IMR-90 (cell line): ENCODE measurements at regions not wholly inside any gene's neighbourhood (a gene's known extent, or its start where the extent isn't known, plus 50 kb on each side); places are given as distances from the start of the nearest gene placed in this dataset.

Source experiments
- ATAC-seq: fragments of 200-7000 bp; cut with Tn5 transposase; 2 replicates; pipeline ENCODE4 v1.9.1; 2020; ENCODE audit warnings: low read depth, mild to moderate bottlenecking, moderate library complexity
- BruUV-seq: library from RNA; stranded (reverse); fragments of 400-500 nt; replicated peaks from 2 replicates; lab custom pipeline; 2021; lab: Mats Ljungman, UMichigan
- CTCF ChIA-PET: fragments of 300-600 bp; formaldehyde crosslinking; extraction: SDS; loops from one replicate; lab custom pipeline; 2021; ENCODE audit warnings: antibody characterized with exemption; lab: Yijun Ruan, JAX
- POLR2A ChIA-PET: fragments of 300-600 bp; sonication (Branson Sonifier 250); formaldehyde crosslinking; loops from one replicate; lab custom pipeline; 2022; ENCODE audit warnings: antibody characterized with exemption; ENCODE audit not compliant: unreplicated experiment; lab: Charles Lee
- DNase-seq: peaks from one replicate; pipeline ENCODE4 v3.0.0; 2013
- H2AFZ ChIP-seq: replicated peaks from 2 replicates; pipeline ENCODE3; 2013; ENCODE audit warnings: low read length, mild to moderate bottlenecking; ENCODE audit not compliant: poor library complexity
- H2AK5ac ChIP-seq: 2 replicates; pipeline ENCODE4 v1.6.1; 2013; ENCODE audit warnings: low read depth, low read length, inconsistent platforms
- H2AK9ac ChIP-seq: replicated peaks from 2 replicates; pipeline ENCODE3; 2013; ENCODE audit warnings: mild to moderate bottlenecking, low read depth, low read length, moderate library complexity; ENCODE audit not compliant: poor library complexity
- H2BK120ac ChIP-seq: 2 replicates; pipeline ENCODE4 v1.6.1; 2013; ENCODE audit warnings: low read depth, low read length, inconsistent platforms
- H2BK15ac ChIP-seq: 3 replicates; pipeline ENCODE4 v1.6.1; 2013; ENCODE audit warnings: low read depth, low read length, inconsistent platforms
- H2BK20ac ChIP-seq: 2 replicates; pipeline ENCODE4 v1.6.1; 2013; ENCODE audit warnings: low read depth, mild to moderate bottlenecking, inconsistent platforms, low read length, moderate library complexity
- H2BK5ac ChIP-seq: 2 replicates; pipeline ENCODE4 v1.6.1; 2013; ENCODE audit warnings: mild to moderate bottlenecking, low read depth, low read length, inconsistent platforms; ENCODE audit not compliant: poor library complexity, severe bottlenecking
- H3K14ac ChIP-seq: replicated peaks from 2 replicates; pipeline ENCODE4 v1.6.1; 2013; ENCODE audit warnings: low read depth, low read length, inconsistent platforms
- H3K18ac ChIP-seq: 2 replicates; pipeline ENCODE4 v1.6.1; 2013; ENCODE audit warnings: low read depth, low read length, control low read depth
- H3K23ac ChIP-seq: 2 replicates; pipeline ENCODE4 v1.6.1; 2013; ENCODE audit warnings: low read depth, low read length, inconsistent platforms
- H3K27ac ChIP-seq: 2 replicates; pipeline ENCODE4 v1.5.1; 2013; ENCODE audit warnings: mild to moderate bottlenecking, control low read depth, low read length; ENCODE audit not compliant: insufficient read depth
- H3K27me3 ChIP-seq: 2 replicates; pipeline ENCODE4 v1.6.1; 2013; ENCODE audit warnings: low read length; ENCODE audit not compliant: control insufficient read depth, insufficient read depth
- H3K36me3 ChIP-seq: 2 replicates; pipeline ENCODE4 v1.6.1; 2013; ENCODE audit warnings: low read length, mixed read lengths; ENCODE audit not compliant: control insufficient read depth, insufficient read depth
- H3K4ac ChIP-seq: 2 replicates; pipeline ENCODE4 v1.6.1; 2013; ENCODE audit warnings: low read depth, low read length, inconsistent platforms
- H3K4me1 ChIP-seq: 2 replicates; pipeline ENCODE4 v1.6.1; 2013; ENCODE audit warnings: low read length, mixed read lengths; ENCODE audit not compliant: control insufficient read depth, insufficient read depth
- H3K4me2 ChIP-seq: 2 replicates; pipeline ENCODE4 v1.6.1; 2013; ENCODE audit warnings: low read depth, mild to moderate bottlenecking, control low read depth, low read length, moderate library complexity
- H3K4me3 ChIP-seq: 2 replicates; pipeline ENCODE4 v1.5.1; 2013; ENCODE audit warnings: low read depth, mild to moderate bottlenecking, control low read depth, low read length, moderate library complexity; ENCODE audit not compliant: insufficient read depth
- H3K56ac ChIP-seq: 2 replicates; pipeline ENCODE4 v1.6.1; 2013; ENCODE audit warnings: low read length, inconsistent platforms; ENCODE audit not compliant: insufficient read depth; ENCODE audit errors: extremely low read depth
- H3K79me1 ChIP-seq, 2 experiments: 2 replicates each; pipeline ENCODE4 v1.6.1; 2013; ENCODE audit warnings: low read length in 2 of 2, inconsistent platforms in 1 of 2, low read depth in 1 of 2
- H3K9ac ChIP-seq: 2 replicates; pipeline ENCODE4 v1.6.1; 2013; ENCODE audit warnings: low read depth, low read length, control low read depth
- H3K9me1 ChIP-seq: 2 replicates; pipeline ENCODE4 v1.6.1; 2013; ENCODE audit warnings: low read length, inconsistent platforms; ENCODE audit not compliant: insufficient read depth
- H3K9me3 ChIP-seq: 2 replicates; pipeline ENCODE4 v1.6.1; 2013; ENCODE audit warnings: low read length; ENCODE audit not compliant: control insufficient read depth, insufficient read depth
- H4K20me1 ChIP-seq: 2 replicates; pipeline ENCODE4 v1.6.1; 2013; ENCODE audit warnings: low read length, inconsistent platforms; ENCODE audit not compliant: insufficient read depth
- H4K5ac ChIP-seq: 2 replicates; pipeline ENCODE4 v1.6.1; 2013; ENCODE audit warnings: mild to moderate bottlenecking, low read depth, low read length, control low read depth
- H4K8ac ChIP-seq, 2 experiments: 2 replicates each; pipeline ENCODE4 v1.6.1; 2013; ENCODE audit warnings: low read depth in 2 of 2, low read length in 2 of 2, control low read depth in 1 of 2, inconsistent platforms in 1 of 2
- H4K91ac ChIP-seq: 2 replicates; pipeline ENCODE4 v1.6.1; 2013; ENCODE audit warnings: low read depth, low read length, inconsistent platforms; ENCODE audit not compliant: insufficient read depth
- BHLHE40 ChIP-seq: fragments of 150-350 bp; IDR thresholded peaks from 2 replicates; pipeline ENCODE4 v1.6.1; 2016; ENCODE audit warnings: mild to moderate bottlenecking, low read depth, low read length
- CEBPB ChIP-seq: IDR thresholded peaks from 2 replicates; pipeline ENCODE4 v1.6.1; 2012; ENCODE audit warnings: low read depth, low read length, improper control_type of control experiment
- CHD1 ChIP-seq: IDR thresholded peaks from 2 replicates; pipeline ENCODE4 v1.6.1; 2012; ENCODE audit warnings: low read depth, low read length, improper control_type of control experiment
- FOS ChIP-seq: fragments of 150-350 bp; IDR thresholded peaks from 2 replicates; pipeline ENCODE4 v1.6.1; 2016; ENCODE audit warnings: low read depth, low read length
- MAFK ChIP-seq: IDR thresholded peaks from 2 replicates; pipeline ENCODE4 v1.6.1; 2012; ENCODE audit warnings: low read depth, low read length, improper control_type of control experiment
- MAZ ChIP-seq: IDR thresholded peaks from 2 replicates; pipeline ENCODE4 v1.6.1; 2012; ENCODE audit warnings: low read depth, mild to moderate bottlenecking, low read length, improper control_type of control experiment, moderate library complexity, borderline replicate concordance
- MXI1 ChIP-seq: IDR thresholded peaks from 2 replicates; pipeline ENCODE4 v1.6.1; 2012; ENCODE audit warnings: low read depth, mild to moderate bottlenecking, low read length, moderate library complexity, borderline replicate concordance
- POLR2A ChIP-seq: IDR thresholded peaks from 2 replicates; pipeline ENCODE4 v1.6.1; 2012; ENCODE audit warnings: mild to moderate bottlenecking, low read depth, low read length
- RAD21 ChIP-seq: IDR thresholded peaks from 2 replicates; pipeline ENCODE4 v1.6.1; 2012; ENCODE audit warnings: low read length, improper control_type of control experiment
- WGBS, 2 experiments: methylation state at CpG; one replicate each; pipeline versions ENCODE4 v1.1.5 to v1.1.7; 2013; ENCODE audit warnings: missing lambda C conversion rate in 2 of 2; ENCODE audit not compliant: insufficient read length in 1 of 2; ENCODE audit errors: extremely low coverage in 2 of 2; 5-methylcytosine and 5-hydroxymethylcytosine counted together
- dilution Hi-C: fragments of 300-500 bp; cut with HindIII; formaldehyde crosslinking; loops from one replicate; pipeline ENCODE4 v1.14.3; 2018; ENCODE audit warnings: low sequenced_read_pairs; ENCODE audit not compliant: unreplicated experiment
- in situ Hi-C: fragments of 300-500 bp; cut with MboI; formaldehyde crosslinking; loops from 3 replicates; pipeline ENCODE4 v1.14.3; 2019; ENCODE audit warnings: low sequenced_read_pairs, inconsistent platforms, mixed read lengths
- intact Hi-C: fragments of 100-400 bp; cut with micrococcal nuclease; formaldehyde crosslinking; loops from 2 replicates; pipeline ENCODE4 v1.10.0; 2022
- TF ChIP-seq, protein P1 (sequence below): fragments of 150-350 bp; IDR thresholded peaks from 2 replicates; pipeline ENCODE4 v1.6.1; 2017; ENCODE audit warnings: mild to moderate bottlenecking, antibody characterized with exemption, low read length, low read depth
- TF ChIP-seq, protein P2 (sequence below): fragments of 150-350 bp; IDR thresholded peaks from 2 replicates; pipeline ENCODE4 v1.6.1; 2016; ENCODE audit warnings: low read depth, mild to moderate bottlenecking, low read length, moderate library complexity, borderline replicate concordance
- TF ChIP-seq, protein P3 (sequence below): conservative IDR thresholded peaks from 2 replicates; pipeline ENCODE4 v1.5.1; 2012; ENCODE audit warnings: mild to moderate bottlenecking, low read depth, low read length, improper control_type of control experiment

DNA sequence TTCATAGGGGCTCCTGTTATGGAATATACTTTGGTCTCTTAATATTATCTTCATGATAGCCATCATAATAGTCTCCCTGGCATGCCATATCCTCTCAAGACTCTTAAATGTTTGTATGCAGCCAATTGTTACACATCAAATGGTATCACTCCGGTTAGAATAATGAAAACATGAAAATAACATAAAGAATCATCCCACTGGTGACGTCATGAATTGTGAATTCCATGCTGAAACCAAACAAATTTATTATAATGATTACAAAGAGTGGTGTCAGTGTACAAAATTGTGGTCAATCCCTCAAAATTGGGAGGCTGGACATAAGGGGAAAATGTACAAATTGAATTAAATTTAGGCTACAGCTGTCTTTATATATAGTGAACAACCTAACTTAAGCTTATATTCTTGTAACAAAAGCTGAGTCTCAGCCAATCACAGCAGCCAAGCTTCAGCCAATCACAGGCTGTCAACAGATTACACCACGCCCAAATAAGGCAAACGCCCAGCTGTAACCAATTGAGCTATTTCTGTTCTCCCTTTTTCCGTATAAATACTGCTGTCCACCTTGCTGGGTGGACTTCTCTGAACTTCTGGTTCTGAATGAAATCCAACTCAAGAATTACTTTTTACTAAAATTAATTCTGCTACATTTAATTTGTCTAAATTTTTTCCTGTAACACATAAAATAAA lies 156.1 kb downstream of the CHD9NB start:
- Histone ChIP-seq H3K18ac (no peak overlapping the region), H4K5ac (no peak overlapping the region), H2BK20ac (no peak overlapping the region), H4K8ac (no peak overlapping the region), H3K27ac (no peak overlapping the region), H2BK15ac (no peak overlapping the region), H3K9me3 (peaks cover 2% of the 10 kb centered on the region; the same call in 1 of the 2 replicates), H3K4me1 (no peaks in the 10 kb centered on the region), H2AFZ (no peak overlapping the region), H2BK120ac (no peak overlapping the region), H3K9ac (no peak overlapping the region), H3K36me3 (no peaks in the 10 kb centered on the region), H3K56ac (no peak overlapping the region), H3K9me1 (no peaks in the 10 kb centered on the region), H4K91ac (no peak overlapping the region), H2AK5ac (no peak overlapping the region), H3K79me1 (no peaks in the 10 kb centered on the region), H4K20me1 (no peaks in the 10 kb centered on the region), H2BK5ac (no peak overlapping the region), H3K4me2 (no peak overlapping the region), H3K23ac (no peak overlapping the region), H3K14ac (no peak overlapping the region), H3K27me3 (no peaks in the 10 kb centered on the region), H3K4me3 (no peak overlapping the region), H3K4ac (no peak overlapping the region), H2AK9ac (no peak overlapping the region)
- no TSS peak for BruUV-seq
- TF ChIP-seq CEBPB, result no peak
- no peak for TF ChIP-seq BHLHE40
- TF ChIP-seq, protein P1, sequence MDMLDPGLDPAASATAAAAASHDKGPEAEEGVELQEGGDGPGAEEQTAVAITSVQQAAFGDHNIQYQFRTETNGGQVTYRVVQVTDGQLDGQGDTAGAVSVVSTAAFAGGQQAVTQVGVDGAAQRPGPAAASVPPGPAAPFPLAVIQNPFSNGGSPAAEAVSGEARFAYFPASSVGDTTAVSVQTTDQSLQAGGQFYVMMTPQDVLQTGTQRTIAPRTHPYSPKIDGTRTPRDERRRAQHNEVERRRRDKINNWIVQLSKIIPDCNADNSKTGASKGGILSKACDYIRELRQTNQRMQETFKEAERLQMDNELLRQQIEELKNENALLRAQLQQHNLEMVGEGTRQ, result no peak
- no peak for TF ChIP-seq MAFK
- TF ChIP-seq, protein P2, sequence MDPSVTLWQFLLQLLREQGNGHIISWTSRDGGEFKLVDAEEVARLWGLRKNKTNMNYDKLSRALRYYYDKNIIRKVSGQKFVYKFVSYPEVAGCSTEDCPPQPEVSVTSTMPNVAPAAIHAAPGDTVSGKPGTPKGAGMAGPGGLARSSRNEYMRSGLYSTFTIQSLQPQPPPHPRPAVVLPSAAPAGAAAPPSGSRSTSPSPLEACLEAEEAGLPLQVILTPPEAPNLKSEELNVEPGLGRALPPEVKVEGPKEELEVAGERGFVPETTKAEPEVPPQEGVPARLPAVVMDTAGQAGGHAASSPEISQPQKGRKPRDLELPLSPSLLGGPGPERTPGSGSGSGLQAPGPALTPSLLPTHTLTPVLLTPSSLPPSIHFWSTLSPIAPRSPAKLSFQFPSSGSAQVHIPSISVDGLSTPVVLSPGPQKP, result no peak
- TF ChIP-seq POLR2A, result no peak
- TF ChIP-seq MAZ, result no peak
- TF ChIP-seq, protein P3, sequence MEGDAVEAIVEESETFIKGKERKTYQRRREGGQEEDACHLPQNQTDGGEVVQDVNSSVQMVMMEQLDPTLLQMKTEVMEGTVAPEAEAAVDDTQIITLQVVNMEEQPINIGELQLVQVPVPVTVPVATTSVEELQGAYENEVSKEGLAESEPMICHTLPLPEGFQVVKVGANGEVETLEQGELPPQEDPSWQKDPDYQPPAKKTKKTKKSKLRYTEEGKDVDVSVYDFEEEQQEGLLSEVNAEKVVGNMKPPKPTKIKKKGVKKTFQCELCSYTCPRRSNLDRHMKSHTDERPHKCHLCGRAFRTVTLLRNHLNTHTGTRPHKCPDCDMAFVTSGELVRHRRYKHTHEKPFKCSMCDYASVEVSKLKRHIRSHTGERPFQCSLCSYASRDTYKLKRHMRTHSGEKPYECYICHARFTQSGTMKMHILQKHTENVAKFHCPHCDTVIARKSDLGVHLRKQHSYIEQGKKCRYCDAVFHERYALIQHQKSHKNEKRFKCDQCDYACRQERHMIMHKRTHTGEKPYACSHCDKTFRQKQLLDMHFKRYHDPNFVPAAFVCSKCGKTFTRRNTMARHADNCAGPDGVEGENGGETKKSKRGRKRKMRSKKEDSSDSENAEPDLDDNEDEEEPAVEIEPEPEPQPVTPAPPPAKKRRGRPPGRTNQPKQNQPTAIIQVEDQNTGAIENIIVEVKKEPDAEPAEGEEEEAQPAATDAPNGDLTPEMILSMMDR, result no peak
- TF ChIP-seq CHD1, result no peak
- TF ChIP-seq RAD21, result no peak
- TF ChIP-seq FOS, result no peak
- TF ChIP-seq MXI1, result no peak
- no peak for ATAC-seq
- dilution Hi-C loops, result no loop called here
- no peak for DNase-seq
- intact Hi-C loops, result no loop called here
- ChIA-PET POLR2A (no interaction called here), CTCF (no interaction called here)
- in situ Hi-C loops, result no loop called here
- WGBS, 2 experiments, result 86% methylated on average over 1 of the region's 5 CpGs; no CpG with 5 or more reads in 1 of the 2 experiments
